ENCODE measurements at regions not wholly inside any gene's neighbourhood (a gene's known extent, or its start where the extent isn't known, plus 50 kb on each side); places are given as distances from the start of the nearest gene placed in this dataset.

- TF ChIP-seq, protein P1, sequence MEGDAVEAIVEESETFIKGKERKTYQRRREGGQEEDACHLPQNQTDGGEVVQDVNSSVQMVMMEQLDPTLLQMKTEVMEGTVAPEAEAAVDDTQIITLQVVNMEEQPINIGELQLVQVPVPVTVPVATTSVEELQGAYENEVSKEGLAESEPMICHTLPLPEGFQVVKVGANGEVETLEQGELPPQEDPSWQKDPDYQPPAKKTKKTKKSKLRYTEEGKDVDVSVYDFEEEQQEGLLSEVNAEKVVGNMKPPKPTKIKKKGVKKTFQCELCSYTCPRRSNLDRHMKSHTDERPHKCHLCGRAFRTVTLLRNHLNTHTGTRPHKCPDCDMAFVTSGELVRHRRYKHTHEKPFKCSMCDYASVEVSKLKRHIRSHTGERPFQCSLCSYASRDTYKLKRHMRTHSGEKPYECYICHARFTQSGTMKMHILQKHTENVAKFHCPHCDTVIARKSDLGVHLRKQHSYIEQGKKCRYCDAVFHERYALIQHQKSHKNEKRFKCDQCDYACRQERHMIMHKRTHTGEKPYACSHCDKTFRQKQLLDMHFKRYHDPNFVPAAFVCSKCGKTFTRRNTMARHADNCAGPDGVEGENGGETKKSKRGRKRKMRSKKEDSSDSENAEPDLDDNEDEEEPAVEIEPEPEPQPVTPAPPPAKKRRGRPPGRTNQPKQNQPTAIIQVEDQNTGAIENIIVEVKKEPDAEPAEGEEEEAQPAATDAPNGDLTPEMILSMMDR (IDR thresholded peaks at IDR 0.05; ENCODE audit: insufficient read depth, low read length, missing control alignments), result no peak
- no peak for DNase-seq (ENCODE audit: low read depth, low spot score)
- H3K4me3 ChIP-seq (ENCODE audit: low read depth, low read length), result no peak overlapping the region
- ChIA-PET CTCF (interaction anchor here (0.9 kb wide), 1 partner anchor 12 kb away, joined by 3 read pairs; no protein-coding TSS in a partner anchor), POLR2A (interaction anchor here (0.6 kb wide), 1 partner anchor 231 kb away, joined by 4 read pairs; no protein-coding TSS in a partner anchor)
Observed at GRCh38 chr9:107881626-107882300, 392.2 kb upstream of the KLF4 start.

- no peak for DNase-seq (ENCODE audit: low read depth, low spot score)
- ChIA-PET CTCF (no interaction called here), POLR2A (no interaction called here)
- no peak overlapping the region for H3K4me3 ChIP-seq (ENCODE audit: low read depth, low read length)
- TF ChIP-seq, protein P1 (IDR thresholded peaks at IDR 0.05; ENCODE audit: insufficient read depth, low read length, missing control alignments), result no peak
Observed at GRCh38 chr9:107878462-107878861, 388.9 kb upstream of the KLF4 start.

- ChIA-PET CTCF (no interaction called here), POLR2A (no interaction called here)
- TF ChIP-seq, protein P1 (IDR thresholded peaks at IDR 0.05; ENCODE audit: insufficient read depth, low read length, missing control alignments), result no peak
- H3K4me3 ChIP-seq (ENCODE audit: low read depth, low read length), result no peak overlapping the region
- no peak for DNase-seq (ENCODE audit: low read depth, low spot score)
Observed at GRCh38 chr9:107875571-107875980, 386.0 kb upstream of the KLF4 start.

GRCh38 chr9:107874591-107875369 lies 385.2 kb upstream of the KLF4 start:
- DNase-seq (ENCODE audit: low read depth, low spot score), result no peak
- ChIA-PET CTCF (no interaction called here), POLR2A (no interaction called here)
- no peak overlapping the region for H3K4me3 ChIP-seq (ENCODE audit: low read depth, low read length)
- TF ChIP-seq, protein P1 (IDR thresholded peaks at IDR 0.05; ENCODE audit: insufficient read depth, low read length, missing control alignments), result no peak

DNA sequence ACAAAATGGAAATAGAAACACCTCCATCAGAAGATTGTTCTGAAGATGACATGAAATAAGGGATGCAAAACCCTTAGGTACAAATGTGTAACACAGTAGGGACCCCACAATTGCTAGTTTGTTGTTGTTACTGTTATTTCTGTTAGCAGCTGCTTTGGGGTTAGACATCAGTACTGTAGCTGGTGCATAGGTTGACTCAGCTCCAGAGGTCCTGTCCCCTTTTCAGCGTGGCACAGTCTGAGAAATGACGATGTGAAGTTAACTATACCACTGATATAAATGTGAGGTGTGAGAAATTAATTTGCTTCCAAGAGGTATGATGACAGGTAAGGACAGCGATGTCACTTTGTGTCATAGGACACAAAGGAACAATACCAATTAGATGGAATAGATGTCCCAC lies 384.6 kb upstream of the KLF4 start:
- CTCF ChIA-PET, result no interaction called here
- POLR2A ChIA-PET, result no interaction called here
- TF ChIP-seq, protein P1 (IDR thresholded peaks at IDR 0.05; ENCODE audit: insufficient read depth, low read length, missing control alignments), result no peak
- DNase-seq (ENCODE audit: low read depth, low spot score), result no peak
- H3K4me3 ChIP-seq (ENCODE audit: low read depth, low read length), result no peak overlapping the region

DNA sequence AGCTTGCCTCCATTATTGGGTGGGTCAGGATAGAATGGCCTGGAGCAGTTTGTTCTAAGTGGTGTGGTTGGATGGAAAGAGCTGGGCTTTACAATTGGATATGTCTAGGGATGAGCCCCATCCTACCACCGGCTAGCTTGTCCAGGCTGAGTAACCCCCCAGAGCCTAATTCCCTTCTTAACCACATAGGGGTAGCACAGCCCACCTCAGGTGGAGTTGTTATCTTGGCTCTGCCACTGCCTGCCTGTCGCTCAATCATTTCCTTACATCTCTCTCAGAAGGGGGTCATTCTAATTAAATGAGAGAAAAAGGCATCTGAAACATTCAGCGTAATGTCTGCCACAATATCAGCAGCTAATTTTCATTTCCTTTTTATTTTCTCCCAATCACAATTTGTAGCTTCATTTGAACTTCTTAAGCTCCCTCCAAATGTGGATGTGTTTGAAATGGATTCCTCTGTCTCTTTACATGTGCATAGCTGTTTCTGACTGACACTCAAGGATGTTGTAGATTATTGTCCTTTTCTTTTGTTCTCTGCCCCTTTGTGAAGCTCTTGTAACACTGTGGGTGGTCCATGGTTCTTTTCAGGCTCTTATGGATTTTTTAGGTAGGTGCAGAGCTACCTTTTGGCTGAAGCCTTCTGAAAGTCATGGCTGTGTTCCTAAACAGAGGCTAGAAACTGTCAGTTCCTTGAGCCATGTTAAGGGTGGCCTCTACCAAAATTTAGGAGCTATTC lies 383.1 kb upstream of the KLF4 start:
- no peak for DNase-seq (ENCODE audit: low read depth, low spot score)
- TF ChIP-seq, protein P1 (IDR thresholded peaks at IDR 0.05; ENCODE audit: insufficient read depth, low read length, missing control alignments), result no peak
- ChIA-PET POLR2A (interaction anchor here (0.6 kb wide), 1 partner anchor 384 kb away, joined by 4 read pairs; no protein-coding TSS in a partner anchor), CTCF (no interaction called here)
- no peak overlapping the region for H3K4me3 ChIP-seq (ENCODE audit: low read depth, low read length)
